Hepatocyte (in vitro differentiated cells): ENCODE measurements at regions not wholly inside any gene's neighbourhood (a gene's known extent, or its start where the extent isn't known, plus 50 kb on each side); places are given as distances from the start of the nearest gene placed in this dataset.
A peak's percentile ranks its signal among the peaks of the same experiment; 100 is the strongest.
"Not testable (repeated sequence)": the region's sequence is repeated elsewhere in the genome, so short reads cannot be mapped to it uniquely, and the experiment has no call there.

Experiments used
- DNase-seq: peaks from one replicate; pipeline ENCODE4 v3.0.0-alpha.2; 2016; ENCODE audit warnings: low spot score
- H2AFZ ChIP-seq: fragments of 200-600 bp; sonication (generic); 2 replicates; pipeline ENCODE4 v1.6.0; 2016; ENCODE audit warnings: antibody characterized with exemption, mild to moderate bottlenecking
- H3K27ac ChIP-seq: fragments of 200-600 bp; sonication (generic); 2 replicates; pipeline ENCODE4 v1.5.1; 2016; ENCODE audit warnings: mild to moderate bottlenecking
- H3K27me3 ChIP-seq: fragments of 200-600 bp; sonication (generic); 2 replicates; pipeline ENCODE4 v1.6.1; 2016
- H3K36me3 ChIP-seq: fragments of 200-600 bp; sonication (generic); replicated peaks from 2 replicates; pipeline ENCODE4 v1.5.1; 2016; ENCODE audit warnings: low read depth; ENCODE audit not compliant: insufficient read depth
- H3K4me1 ChIP-seq: fragments of 200-600 bp; sonication (generic); 2 replicates; pipeline ENCODE4 v1.5.1; 2016; ENCODE audit warnings: mild to moderate bottlenecking, moderate library complexity; ENCODE audit not compliant: insufficient read depth
- H3K4me2 ChIP-seq: fragments of 200-600 bp; sonication (generic); 2 replicates; pipeline ENCODE4 v1.6.0; 2016
- H3K4me3 ChIP-seq: fragments of 200-600 bp; sonication (generic); 2 replicates; pipeline ENCODE4 v1.5.1; 2016; ENCODE audit warnings: mild to moderate bottlenecking
- H3K79me2 ChIP-seq: fragments of 200-600 bp; sonication (generic); 2 replicates; pipeline ENCODE4 v1.6.0; 2017; ENCODE audit warnings: mild to moderate bottlenecking
- H3K9me2 ChIP-seq: fragments of 200-600 bp; sonication (generic); replicated peaks from 2 replicates; pipeline ENCODE4 v1.6.0; 2017; ENCODE audit warnings: mild to moderate bottlenecking; ENCODE audit not compliant: insufficient read depth
- H3K9me3 ChIP-seq: fragments of 200-600 bp; sonication (generic); 2 replicates; pipeline ENCODE4 v1.5.1; 2016; ENCODE audit warnings: low read depth, mild to moderate bottlenecking
- H4K20me1 ChIP-seq: fragments of 200-600 bp; sonication (generic); 2 replicates; pipeline ENCODE4 v1.6.0; 2016; ENCODE audit warnings: mild to moderate bottlenecking; ENCODE audit not compliant: insufficient read depth, poor library complexity, severe bottlenecking
- CTCF ChIP-seq: fragments of 200-600 bp; sonication (generic); IDR thresholded peaks from 2 replicates; pipeline ENCODE4 v1.5.1; 2016; ENCODE audit warnings: antibody characterized with exemption, mild to moderate bottlenecking; ENCODE audit not compliant: poor library complexity
- EZH2 ChIP-seq: fragments of 200-600 bp; sonication (generic); IDR thresholded peaks from 2 replicates; pipeline ENCODE4 v1.6.1; 2016; ENCODE audit warnings: antibody characterized with exemption, mild to moderate bottlenecking, borderline replicate concordance
- EZH2phosphoT487 ChIP-seq: fragments of 200-600 bp; sonication (generic); IDR thresholded peaks from one replicate; pipeline ENCODE4 v1.6.1; 2018; ENCODE audit warnings: antibody characterized with exemption, mild to moderate bottlenecking, low read depth, moderate library complexity; ENCODE audit not compliant: unreplicated experiment, severe bottlenecking
- WGBS: methylation state at CpG from one replicate; pipeline ENCODE4 v1.1.6; 2016; ENCODE audit warnings: low lambda C conversion rate; ENCODE audit errors: missing lambda C conversion rate; 5-methylcytosine and 5-hydroxymethylcytosine counted together

- Histone ChIP-seq H3K27ac (peak overlapping the region; percentile 84), H3K27me3 (no peaks in the 10 kb centered on the region)
These were observed 62.0 kb upstream of the PRR5 start for GRCh38 chr22:44639891-44640617.

GRCh38 chr22:44638971-44639760 lies 62.8 kb upstream of the PRR5 start:
- H3K79me2 ChIP-seq = no peaks in the 10 kb centered on the region
- TF ChIP-seq CTCF (no peak), EZH2 (no peak), EZH2phosphoT487 (no peak)
- H3K27ac ChIP-seq = peak overlapping the region; percentile 84
- H3K4me2 ChIP-seq = peak overlapping the region; percentile 6
- H2AFZ ChIP-seq = no peak overlapping the region
- peak; percentile 53 for DNase-seq
- no peaks in the 10 kb centered on the region for H3K27me3 ChIP-seq
- H3K9me2 ChIP-seq = no peaks in the 10 kb centered on the region
- H3K36me3 ChIP-seq = no peaks in the 10 kb centered on the region
- 64% methylated on average over 34 of the region's 34 CpGs for whole genome bisulfite sequencing
- peaks cover 22% of the 10 kb centered on the region for H3K4me1 ChIP-seq
- no peak overlapping the region for H3K4me3 ChIP-seq
- no peaks in the 10 kb centered on the region for H3K9me3 ChIP-seq
- H4K20me1 ChIP-seq = no peaks in the 10 kb centered on the region

More at GRCh38 chr22:44639891-44640617, 62.0 kb upstream of the PRR5 start:
- Histone ChIP-seq H3K4me3 (no peak overlapping the region), H3K9me3 (no peaks in the 10 kb centered on the region), H3K4me2 (no peak overlapping the region), H3K9me2 (no peaks in the 10 kb centered on the region), H2AFZ (no peak overlapping the region), H3K4me1 (peaks cover 22% of the 10 kb centered on the region), H3K79me2 (no peaks in the 10 kb centered on the region), H3K36me3 (no peaks in the 10 kb centered on the region), H4K20me1 (no peaks in the 10 kb centered on the region)
- TF ChIP-seq EZH2phosphoT487 (no peak), CTCF (no peak), EZH2 (no peak)
- DNase-seq = no peak
- WGBS = 80% methylated on average over 10 of the region's 12 CpGs

GRCh38 chr22:44636502-44637206 lies 65.3 kb upstream of the PRR5 start:
- H3K36me3 ChIP-seq, H3K4me3 ChIP-seq, H3K4me2 ChIP-seq, H3K9me2 ChIP-seq, H2AFZ ChIP-seq, DNase-seq, H3K27ac ChIP-seq, H3K9me3 ChIP-seq, H3K27me3 ChIP-seq, H3K79me2 ChIP-seq, H4K20me1 ChIP-seq: not testable (repeated sequence)
- H3K4me1 ChIP-seq = peaks cover 29% of the 10 kb centered on the region
- WGBS = 77% methylated on average over 3 of the region's 3 CpGs

- not testable (repeated sequence) for DNase-seq, H3K27me3 ChIP-seq, H3K4me2 ChIP-seq, H4K20me1 ChIP-seq, H3K36me3 ChIP-seq, H3K79me2 ChIP-seq, H3K27ac ChIP-seq, H3K4me3 ChIP-seq, H2AFZ ChIP-seq, H3K9me3 ChIP-seq, H3K9me2 ChIP-seq
- peaks cover 29% of the 10 kb centered on the region for H3K4me1 ChIP-seq
- 76% methylated on average over 9 of the region's 9 CpGs for WGBS
These were observed 66.4 kb upstream of the PRR5 start for GRCh38 chr22:44635567-44635966.
